Spleen (tissue), 7 donors: ENCODE measurements at regions not wholly inside any gene's neighbourhood (a gene's known extent, or its start where the extent isn't known, plus 50 kb on each side); places are given as distances from the start of the nearest gene placed in this dataset.

Experiments
- POLR2A ChIP-seq, 3 donors: fragments of 450-650 bp; IDR thresholded peaks; one replicate each; pipeline ENCODE4 v1.5.1; 2017; ENCODE audit warnings: antibody characterized with exemption in 3 of 3, mild to moderate bottlenecking in 1 of 3
- POLR2AphosphoS5 ChIP-seq, 3 donors: sonication (generic); formaldehyde crosslinking; IDR thresholded peaks; one replicate each; pipeline ENCODE4 v1.5.1; 2017; ENCODE audit warnings: antibody characterized with exemption in 3 of 3
- TF ChIP-seq, protein P1 (sequence below), 11 experiments: fragments of 200-600 bp in 7 of 11; fragments of 450-650 bp in 4 of 11; sonication (generic) in 4 of 11; IDR thresholded peaks in 8 of 11; conservative IDR thresholded peaks in 3 of 11; 1 replicate in 7 of 11; 2 replicates in 4 of 11; pipeline versions ENCODE4 v1.4.0 to v1.8.0; 2016 to 2021; ENCODE audit warnings: antibody characterized with exemption in 11 of 11, inconsistent platforms in 4 of 11, mild to moderate bottlenecking in 1 of 11
- donor health status: DM: no; HTN: no; CAD: no; lungs with moderate emphysema.
- donor health status: DM: no; HTN: no; CAD: no.
- donor health status: DM: no; HTN: no; CAD: no.

DNA sequence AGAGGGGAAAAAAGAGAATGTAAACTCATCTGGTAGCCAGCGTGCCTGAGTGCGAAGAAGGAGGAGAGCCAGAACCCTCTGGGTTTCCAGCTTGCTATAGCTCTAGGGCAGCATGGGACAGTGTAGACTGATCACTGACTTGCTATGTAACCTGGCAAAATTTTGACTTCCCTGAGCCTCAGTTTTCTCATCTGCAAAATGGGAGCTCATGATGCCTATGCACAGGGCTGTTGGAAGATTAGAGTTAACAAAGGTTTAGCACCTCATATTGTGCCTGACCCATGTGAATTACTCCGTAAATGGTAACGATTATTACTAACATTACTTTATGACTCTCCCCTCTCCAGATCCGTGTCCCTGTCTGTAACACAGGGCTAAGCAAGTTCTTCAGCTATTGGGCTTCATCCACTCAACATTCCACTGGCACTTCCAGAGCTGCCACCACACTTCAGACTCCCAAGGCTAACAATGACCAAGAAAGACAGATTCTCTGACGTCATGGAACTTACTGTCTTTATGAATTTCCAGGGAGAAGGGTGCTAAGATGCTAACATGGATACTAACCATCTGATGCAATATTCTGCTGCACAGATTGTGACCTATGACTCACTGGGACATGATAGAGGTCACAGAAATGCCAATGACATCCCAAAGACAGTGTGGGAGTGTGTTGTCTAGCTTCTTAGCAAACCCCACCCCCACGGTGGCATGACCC, 195.2 kb downstream of the TRIM29 start:
- TF ChIP-seq, protein P1, sequence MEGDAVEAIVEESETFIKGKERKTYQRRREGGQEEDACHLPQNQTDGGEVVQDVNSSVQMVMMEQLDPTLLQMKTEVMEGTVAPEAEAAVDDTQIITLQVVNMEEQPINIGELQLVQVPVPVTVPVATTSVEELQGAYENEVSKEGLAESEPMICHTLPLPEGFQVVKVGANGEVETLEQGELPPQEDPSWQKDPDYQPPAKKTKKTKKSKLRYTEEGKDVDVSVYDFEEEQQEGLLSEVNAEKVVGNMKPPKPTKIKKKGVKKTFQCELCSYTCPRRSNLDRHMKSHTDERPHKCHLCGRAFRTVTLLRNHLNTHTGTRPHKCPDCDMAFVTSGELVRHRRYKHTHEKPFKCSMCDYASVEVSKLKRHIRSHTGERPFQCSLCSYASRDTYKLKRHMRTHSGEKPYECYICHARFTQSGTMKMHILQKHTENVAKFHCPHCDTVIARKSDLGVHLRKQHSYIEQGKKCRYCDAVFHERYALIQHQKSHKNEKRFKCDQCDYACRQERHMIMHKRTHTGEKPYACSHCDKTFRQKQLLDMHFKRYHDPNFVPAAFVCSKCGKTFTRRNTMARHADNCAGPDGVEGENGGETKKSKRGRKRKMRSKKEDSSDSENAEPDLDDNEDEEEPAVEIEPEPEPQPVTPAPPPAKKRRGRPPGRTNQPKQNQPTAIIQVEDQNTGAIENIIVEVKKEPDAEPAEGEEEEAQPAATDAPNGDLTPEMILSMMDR (IDR thresholded peaks at IDR 0.05 in 8 of 11, conservative IDR thresholded peaks at IDR 0.05 in 3 of 11), result no peak
- TF ChIP-seq POLR2AphosphoS5 (IDR thresholded peaks at IDR 0.05) (no peak), POLR2A (IDR thresholded peaks at IDR 0.05) (no peak)
